ENCODE measurements at regions not wholly inside any gene's neighbourhood (a gene's known extent, or its start where the extent isn't known, plus 50 kb on each side); places are given as distances from the start of the nearest gene placed in this dataset.

DNA sequence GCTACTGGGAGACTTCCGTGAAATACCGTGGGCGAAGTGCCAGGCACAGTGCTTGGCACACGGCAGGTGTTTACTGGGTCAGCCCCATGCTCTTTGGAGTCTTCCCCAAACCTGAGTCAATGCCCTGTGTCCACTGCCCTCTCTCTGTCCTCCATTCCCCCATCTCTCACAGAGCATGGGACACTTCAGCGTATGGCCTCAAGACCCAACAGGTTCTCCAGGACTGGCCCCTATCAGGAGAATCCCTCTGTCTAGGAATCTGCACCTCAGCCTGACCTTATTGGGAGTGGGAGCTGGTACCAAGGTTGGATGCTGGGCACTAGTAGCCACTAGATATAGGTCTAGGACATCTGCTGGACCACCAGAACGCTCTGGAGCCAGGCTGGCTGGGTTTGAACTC, 67.2 kb upstream of the LMO1 start:
- Mint-ChIP-seq H3K27me3 (peaks cover 7% of the 10 kb centered on the region), H3K4me1 (peaks cover 23% of the 10 kb centered on the region), H3K9me3 (ENCODE audit: insufficient read depth) (no peaks in the 10 kb centered on the region), H3K4me3 (no peak overlapping the region), H3K27ac (no peak overlapping the region)
- Histone ChIP-seq H3K4me3 (ENCODE audit: control extremely low read depth in 1 of 5, extremely low read depth in 1 of 5, insufficient read depth in 1 of 5, low read depth in 2 of 5, low read length in 4 of 5) (no peak overlapping the region), H3K4me1 (ENCODE audit: control insufficient read depth in 2 of 2, insufficient read depth in 2 of 2, low read length in 2 of 2) (peaks cover 28 to 39% of the 10 kb centered on the region in 2 donors), H3K27me3 (replicated peaks in 1 of 4; ENCODE audit: control extremely low read depth in 1 of 4, control insufficient read depth in 3 of 4, insufficient read depth in 4 of 4, low read length in 3 of 4) (peaks cover 0 to 2% (median 0%) of the 10 kb centered on the region in 4 experiments), H4K20me1 (ENCODE audit: control insufficient read depth, insufficient read depth, low read length, poor library complexity, severe bottlenecking) (no peaks in the 10 kb centered on the region), H2AFZ (ENCODE audit: insufficient read depth, low read depth, low read length, poor library complexity, severe bottlenecking) (no peak overlapping the region), H3K9me3 (ENCODE audit: control extremely low read depth in 1 of 3, control insufficient read depth in 2 of 3, insufficient read depth in 1 of 3, low read length in 2 of 3) (no peaks in the 10 kb centered on the region), H3K9ac (ENCODE audit: low read length) (no peak overlapping the region), H3K79me2 (ENCODE audit: control insufficient read depth, insufficient read depth, low read length) (no peaks in the 10 kb centered on the region), H3K36me3 (replicated peaks in 1 of 2; ENCODE audit: control extremely low read depth in 1 of 2, control insufficient read depth in 1 of 2, extremely low read depth in 1 of 2, insufficient read depth in 2 of 2, low read length in 1 of 2) (no peaks in the 10 kb centered on the region), H3K4me2 (replicated peaks; ENCODE audit: low read depth, low read length, poor library complexity, severe bottlenecking) (no peak overlapping the region), H3K27ac (ENCODE audit: low read length in 2 of 2) (no peak overlapping the region)
- ChIA-PET POLR2A (no interaction called here), CTCF (no interaction called here)
- no peak for TF ChIP-seq CTCF (IDR thresholded peaks at IDR 0.05)
- no peak for TF ChIP-seq EZH2 (IDR thresholded peaks at IDR 0.05; ENCODE audit: borderline replicate concordance, insufficient read depth, low read depth, low read length, poor library complexity, severe bottlenecking)
- intact Hi-C loops (cut with micrococcal nuclease), result no loop called here
- 96% methylated on average over 5 of the region's 6 CpGs for WGBS (ENCODE audit: insufficient coverage)
- ATAC-seq (ENCODE audit: low read depth) (no peak), DNase-seq (no peak)

GRCh38 chr11:8330404-8330803, 66.7 kb upstream of the LMO1 start:
- Histone ChIP-seq H3K4me1 (ENCODE audit: control insufficient read depth in 2 of 2, insufficient read depth in 2 of 2, low read length in 2 of 2) (peaks cover 28 to 39% of the 10 kb centered on the region in 2 donors), H3K9me3 (ENCODE audit: control extremely low read depth in 1 of 3, control insufficient read depth in 2 of 3, insufficient read depth in 1 of 3, low read length in 2 of 3) (no peaks in the 10 kb centered on the region), H3K4me2 (replicated peaks; ENCODE audit: low read depth, low read length, poor library complexity, severe bottlenecking) (no peak overlapping the region), H3K79me2 (ENCODE audit: control insufficient read depth, insufficient read depth, low read length) (no peaks in the 10 kb centered on the region), H2AFZ (ENCODE audit: insufficient read depth, low read depth, low read length, poor library complexity, severe bottlenecking) (no peak overlapping the region), H3K36me3 (replicated peaks in 1 of 2; ENCODE audit: control extremely low read depth in 1 of 2, control insufficient read depth in 1 of 2, extremely low read depth in 1 of 2, insufficient read depth in 2 of 2, low read length in 1 of 2) (no peaks in the 10 kb centered on the region), H4K20me1 (ENCODE audit: control insufficient read depth, insufficient read depth, low read length, poor library complexity, severe bottlenecking) (no peaks in the 10 kb centered on the region), H3K4me3 (ENCODE audit: control extremely low read depth in 1 of 5, extremely low read depth in 1 of 5, insufficient read depth in 1 of 5, low read depth in 2 of 5, low read length in 4 of 5) (no peak overlapping the region), H3K27me3 (replicated peaks in 1 of 4; ENCODE audit: control extremely low read depth in 1 of 4, control insufficient read depth in 3 of 4, insufficient read depth in 4 of 4, low read length in 3 of 4) (peaks cover 0 to 2% (median 0%) of the 10 kb centered on the region in 4 experiments), H3K9ac (ENCODE audit: low read length) (no peak overlapping the region), H3K27ac (ENCODE audit: low read length in 2 of 2) (no peak overlapping the region)
- POLR2A ChIA-PET, result no interaction called here
- CTCF ChIA-PET, result interaction anchor here (0.7 to 1.2 kb wide), 2 partner anchors 191 to 364 kb away, joined by 3 to 5 read pairs; no protein-coding TSS in a partner anchor
- no peak for ATAC-seq (ENCODE audit: low read depth)
- WGBS (ENCODE audit: insufficient coverage), result 88% methylated on average over 9 of the region's 10 CpGs
- Mint-ChIP-seq H3K27ac (no peak overlapping the region), H3K27me3 (peaks cover 7% of the 10 kb centered on the region), H3K9me3 (ENCODE audit: insufficient read depth) (no peaks in the 10 kb centered on the region), H3K4me3 (no peak overlapping the region), H3K4me1 (peaks cover 23% of the 10 kb centered on the region)
- intact Hi-C loops (cut with micrococcal nuclease), result no loop called here
- TF ChIP-seq EZH2 (IDR thresholded peaks at IDR 0.05; ENCODE audit: borderline replicate concordance, insufficient read depth, low read depth, low read length, poor library complexity, severe bottlenecking), result no peak
- TF ChIP-seq CTCF (IDR thresholded peaks at IDR 0.05), result no peak
- no peak for DNase-seq

Data from B cell (primary cell).